HCT116 (cell line): ENCODE measurements at regions not wholly inside any gene's neighbourhood (a gene's known extent, or its start where the extent isn't known, plus 50 kb on each side); places are given as distances from the start of the nearest gene placed in this dataset.
A peak's percentile ranks its signal among the peaks of the same experiment; 100 is the strongest.

Source experiments
- CTCF ChIP-seq, 3 experiments: fragments of 200-600 bp in 1 of 3; sonication (generic) in 1 of 3; IDR thresholded peaks in 2 of 3; conservative IDR thresholded peaks in 1 of 3; 2 replicates each; pipeline ENCODE4 v1.5.1; 2012 to 2017; ENCODE audit warnings: low read depth in 2 of 3, low read length in 2 of 3, antibody characterized with exemption in 1 of 3, borderline replicate concordance in 1 of 3, control low read depth in 1 of 3, mild to moderate bottlenecking in 1 of 3, mixed read lengths in 1 of 3, mixed run types in 1 of 3, moderate library complexity in 1 of 3; ENCODE audit not compliant: insufficient read depth in 1 of 3
- ELF1 ChIP-seq: IDR thresholded peaks from 2 replicates; pipeline ENCODE4 v1.6.1; 2012; ENCODE audit warnings: low read depth, borderline replicate concordance
- EZH2 ChIP-seq: fragments of 200-600 bp; sonication (generic); IDR thresholded peaks from 2 replicates; pipeline ENCODE4 v1.6.1; 2017; ENCODE audit warnings: antibody characterized with exemption, mixed run types
- FOSL1 ChIP-seq: IDR thresholded peaks from 2 replicates; pipeline ENCODE4 v1.6.1; 2012; ENCODE audit warnings: low read depth
- POLR2A ChIP-seq: IDR thresholded peaks from 2 replicates; pipeline ENCODE4 v1.7.0; 2011; ENCODE audit warnings: borderline replicate concordance; ENCODE audit not compliant: insufficient read depth, insufficient read length; ENCODE audit errors: extremely low read depth
- POLR2AphosphoS5 ChIP-seq: IDR thresholded peaks from 2 replicates; pipeline ENCODE4 v1.6.1; 2011; ENCODE audit warnings: mild to moderate bottlenecking, low read depth, low read length, moderate library complexity
- RAD21 ChIP-seq: IDR thresholded peaks from 2 replicates; pipeline ENCODE4 v1.6.1; 2012; ENCODE audit warnings: low read depth, mild to moderate bottlenecking
- REST ChIP-seq: IDR thresholded peaks from 2 replicates; pipeline ENCODE4 v1.6.1; 2012; ENCODE audit warnings: low read depth
- SIN3A ChIP-seq: IDR thresholded peaks from 2 replicates; pipeline ENCODE4 v1.6.1; 2012; ENCODE audit warnings: low read depth
- SRF ChIP-seq: IDR thresholded peaks from 2 replicates; pipeline ENCODE4 v1.6.1; 2012; ENCODE audit warnings: low read depth
- YY1 ChIP-seq: IDR thresholded peaks from 2 replicates; pipeline ENCODE4 v1.6.1; 2011; ENCODE audit warnings: low read length, low read depth, moderate library complexity, mild to moderate bottlenecking; ENCODE audit not compliant: insufficient replicate concordance; ENCODE audit errors: extremely low read depth
- ZFX ChIP-seq: fragments of 450-650 bp; IDR thresholded peaks from 2 replicates; pipeline ENCODE4 v1.6.1; 2017
- ZNF274 ChIP-seq: fragments of 200-500 bp; sonication (Bioruptor generic); IDR thresholded peaks from 2 replicates; pipeline ENCODE4 v1.6.1; 2014; ENCODE audit warnings: mild to moderate bottlenecking, low read depth, low read length, inconsistent platforms
- TF ChIP-seq, protein P1 (sequence below): IDR thresholded peaks from 2 replicates; pipeline ENCODE4 v1.6.1; 2011; ENCODE audit warnings: mild to moderate bottlenecking, low read length, moderate library complexity; ENCODE audit not compliant: insufficient replicate concordance; ENCODE audit errors: extremely low read depth

GRCh38 chr4:20418861-20419451, 167.3 kb downstream of the SLIT2 start:
- TF ChIP-seq POLR2A (no peak), ZFX (no peak), CTCF (IDR thresholded peaks at IDR 0.05 in 2 of 3, conservative IDR thresholded peaks at IDR 0.05 in 1 of 3; ENCODE audit: borderline replicate concordance in 1 of 3, insufficient read depth in 1 of 3, low read depth in 2 of 3, low read length in 2 of 3) (peak; percentile 39 to 62 (median 40); a peak in 4 of 6 replicates), POLR2AphosphoS5 (no peak), YY1 (no peak), SIN3A (no peak), FOSL1 (no peak), SRF (no peak), REST (no peak), ZNF274 (no peak), EZH2 (no peak), ELF1 (no peak), RAD21 (peak; percentile 57)
- TF ChIP-seq, protein P1, sequence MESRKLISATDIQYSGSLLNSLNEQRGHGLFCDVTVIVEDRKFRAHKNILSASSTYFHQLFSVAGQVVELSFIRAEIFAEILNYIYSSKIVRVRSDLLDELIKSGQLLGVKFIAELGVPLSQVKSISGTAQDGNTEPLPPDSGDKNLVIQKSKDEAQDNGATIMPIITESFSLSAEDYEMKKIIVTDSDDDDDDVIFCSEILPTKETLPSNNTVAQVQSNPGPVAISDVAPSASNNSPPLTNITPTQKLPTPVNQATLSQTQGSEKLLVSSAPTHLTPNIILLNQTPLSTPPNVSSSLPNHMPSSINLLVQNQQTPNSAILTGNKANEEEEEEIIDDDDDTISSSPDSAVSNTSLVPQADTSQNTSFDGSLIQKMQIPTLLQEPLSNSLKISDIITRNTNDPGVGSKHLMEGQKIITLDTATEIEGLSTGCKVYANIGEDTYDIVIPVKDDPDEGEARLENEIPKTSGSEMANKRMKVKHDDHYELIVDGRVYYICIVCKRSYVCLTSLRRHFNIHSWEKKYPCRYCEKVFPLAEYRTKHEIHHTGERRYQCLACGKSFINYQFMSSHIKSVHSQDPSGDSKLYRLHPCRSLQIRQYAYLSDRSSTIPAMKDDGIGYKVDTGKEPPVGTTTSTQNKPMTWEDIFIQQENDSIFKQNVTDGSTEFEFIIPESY, result no peak
